SK-N-SH treated with all-trans-retinoic acid at 6 μM for 48 hours (cell line): ENCODE measurements at regions not wholly inside any gene's neighbourhood (a gene's known extent, or its start where the extent isn't known, plus 50 kb on each side); places are given as distances from the start of the nearest gene placed in this dataset.

Source experiments
- ARNTL ChIP-seq: fragments of 450-650 bp; formaldehyde crosslinking; IDR thresholded peaks from 2 replicates; pipeline ENCODE4 v1.5.0; 2020; ENCODE audit warnings: low read depth, mild to moderate bottlenecking, moderate library complexity, borderline replicate concordance
- CSRNP3 ChIP-seq: fragments of 250-450 bp; sonication (Bioruptor Pico); IDR thresholded peaks from 2 replicates; pipeline ENCODE4 v1.5.1; 2021; ENCODE audit warnings: mild to moderate bottlenecking, moderate library complexity
- ESRRG ChIP-seq: fragments of 250-450 bp; sonication (Bioruptor Pico); IDR thresholded peaks from 2 replicates; pipeline ENCODE4 v1.6.1; 2021; ENCODE audit warnings: mild to moderate bottlenecking
- GLIS3 ChIP-seq: fragments of 250-450 bp; sonication (Bioruptor Pico); IDR thresholded peaks from 2 replicates; pipeline ENCODE4 v1.5.0; 2020; ENCODE audit warnings: mild to moderate bottlenecking, moderate library complexity
- OSR1 ChIP-seq: fragments of 250-450 bp; sonication (Bioruptor Pico); IDR thresholded peaks from 2 replicates; pipeline ENCODE4 v1.8.0; 2022; ENCODE audit warnings: moderate library complexity, mild to moderate bottlenecking, inconsistent platforms
- PATZ1 ChIP-seq: fragments of 250-450 bp; sonication (Bioruptor Pico); IDR thresholded peaks from 2 replicates; pipeline ENCODE4 v1.8.0; 2020; ENCODE audit warnings: mild to moderate bottlenecking, moderate library complexity, borderline replicate concordance
- PPARA ChIP-seq: fragments of 250-450 bp; sonication (Bioruptor Pico); IDR thresholded peaks from 2 replicates; pipeline ENCODE4 v1.5.0; 2020; ENCODE audit warnings: mild to moderate bottlenecking, borderline replicate concordance
- ZFP30 ChIP-seq: fragments of 450-650 bp; formaldehyde crosslinking; IDR thresholded peaks from 2 replicates; pipeline ENCODE4 v1.5.0; 2022; ENCODE audit warnings: mild to moderate bottlenecking, moderate library complexity
- ZNF565 ChIP-seq: fragments of 450-650 bp; formaldehyde crosslinking; conservative IDR thresholded peaks from 2 replicates; pipeline ENCODE4 v1.5.0; 2020; ENCODE audit warnings: low read depth, mild to moderate bottlenecking, moderate library complexity
- ZNF70 ChIP-seq: fragments of 450-650 bp; formaldehyde crosslinking; IDR thresholded peaks from 2 replicates; pipeline ENCODE4 v1.5.0; 2020; ENCODE audit warnings: mild to moderate bottlenecking, moderate library complexity
- ZNF8 ChIP-seq: fragments of 450-650 bp; formaldehyde crosslinking; IDR thresholded peaks from 2 replicates; pipeline ENCODE4 v1.5.0; 2020; ENCODE audit warnings: mild to moderate bottlenecking, moderate library complexity

- TF ChIP-seq ZFP30 (CRISPR knock-in tag) (no peak), GLIS3 (CRISPR knock-in tag) (no peak), ARNTL (no peak), PPARA (CRISPR knock-in tag) (no peak), CSRNP3 (CRISPR knock-in tag) (no peak), ZNF70 (CRISPR knock-in tag) (no peak), OSR1 (no peak), ESRRG (CRISPR knock-in tag) (no peak), PATZ1 (no peak), ZNF565 (CRISPR knock-in tag) (no peak), ZNF8 (CRISPR knock-in tag) (no peak)
Observed at GRCh38 chr1:229058111-229058561, 212.8 kb upstream of the RAB4A start.
